Gastrocnemius medialis (tissue), 4 donors: ENCODE measurements at regions not wholly inside any gene's neighbourhood (a gene's known extent, or its start where the extent isn't known, plus 50 kb on each side); places are given as distances from the start of the nearest gene placed in this dataset.

Experiments used
- CTCF ChIP-seq, 5 experiments: fragments of 450-650 bp in 3 of 5; fragments of 200-600 bp in 2 of 5; sonication (generic) in 2 of 5; IDR thresholded peaks in 4 of 5; conservative IDR thresholded peaks in 1 of 5; 1 replicate in 4 of 5; 2 replicates in 1 of 5; pipeline ENCODE4 v1.5.1; 2016 to 2019; ENCODE audit warnings: antibody characterized with exemption in 5 of 5, mild to moderate bottlenecking in 3 of 5, moderate library complexity in 3 of 5
- POLR2A ChIP-seq, 2 donors: fragments of 450-650 bp; IDR thresholded peaks; one replicate each; pipeline ENCODE4 v1.6.1; 2017; ENCODE audit warnings: antibody characterized with exemption in 2 of 2, mild to moderate bottlenecking in 2 of 2, moderate library complexity in 2 of 2

DNA sequence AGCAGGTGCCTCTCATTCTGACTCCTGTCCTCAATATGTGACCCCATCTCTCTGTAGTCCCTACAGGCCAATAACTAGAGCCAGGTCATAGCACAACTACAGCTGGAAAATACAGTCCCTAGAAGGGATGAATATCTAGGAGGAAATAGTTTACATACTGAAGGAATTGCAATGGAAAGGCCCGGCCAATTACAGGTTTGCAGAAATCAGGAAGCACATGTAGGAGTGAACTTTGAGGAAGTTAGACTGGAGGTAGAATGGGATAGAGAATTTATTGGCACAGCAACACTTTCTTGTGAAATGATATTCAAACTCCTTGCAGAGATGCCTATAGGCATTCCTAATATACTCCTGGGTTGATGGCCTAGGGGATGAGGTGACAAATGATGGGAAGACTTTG is 257.3 kb downstream of the GRIN2B start:
- TF ChIP-seq POLR2A (IDR thresholded peaks at IDR 0.05) (no peak), CTCF (IDR thresholded peaks at IDR 0.05 in 4 of 5, conservative IDR thresholded peaks at IDR 0.05 in 1 of 5) (no peak)
